GM23248 (cell line): ENCODE measurements at regions not wholly inside any gene's neighbourhood (a gene's known extent, or its start where the extent isn't known, plus 50 kb on each side); places are given as distances from the start of the nearest gene placed in this dataset.

Source experiments
- DNase-seq: peaks from one replicate; pipeline ENCODE4 v3.0.0-alpha.2; 2015
- H2AFZ ChIP-seq: fragments of 200-600 bp; sonication (generic); 2 replicates; pipeline ENCODE4 v1.6.1; 2016; ENCODE audit warnings: antibody characterized with exemption
- H3F3A ChIP-seq: fragments of 200-600 bp; sonication (generic); 2 replicates; pipeline ENCODE4 v1.6.1; 2016; ENCODE audit warnings: mild to moderate bottlenecking, antibody characterized with exemption, mixed run types; ENCODE audit not compliant: insufficient read depth
- H3K27ac ChIP-seq: fragments of 200-600 bp; sonication (generic); 2 replicates; pipeline ENCODE4 v1.5.1; 2016; ENCODE audit warnings: mild to moderate bottlenecking
- H3K27me3 ChIP-seq: fragments of 200-600 bp; sonication (generic); replicated peaks from 2 replicates; pipeline ENCODE4 v1.6.1; 2016; ENCODE audit warnings: mild to moderate bottlenecking; ENCODE audit not compliant: insufficient read depth
- H3K36me3 ChIP-seq: fragments of 200-600 bp; sonication (generic); 2 replicates; pipeline ENCODE4 v1.6.1; 2016; ENCODE audit warnings: low read depth, mild to moderate bottlenecking
- H3K4me1 ChIP-seq: fragments of 200-600 bp; sonication (generic); 2 replicates; pipeline ENCODE4 v1.6.1; 2016; ENCODE audit warnings: mild to moderate bottlenecking; ENCODE audit not compliant: insufficient read depth
- H3K4me2 ChIP-seq: fragments of 200-600 bp; sonication (generic); one replicate; pipeline ENCODE4 v1.6.1; 2016; ENCODE audit warnings: mild to moderate bottlenecking; ENCODE audit not compliant: unreplicated experiment
- H3K4me3 ChIP-seq: fragments of 200-600 bp; sonication (generic); 2 replicates; pipeline ENCODE4 v1.5.1; 2016; ENCODE audit warnings: mild to moderate bottlenecking
- H3K79me2 ChIP-seq: fragments of 200-600 bp; sonication (generic); 2 replicates; pipeline ENCODE4 v1.6.1; 2016; ENCODE audit warnings: mild to moderate bottlenecking; ENCODE audit not compliant: insufficient read depth
- H3K9ac ChIP-seq: fragments of 200-600 bp; sonication (generic); 2 replicates; pipeline ENCODE4 v1.6.1; 2016; ENCODE audit warnings: mild to moderate bottlenecking
- H3K9me2 ChIP-seq: fragments of 200-600 bp; sonication (generic); 2 replicates; pipeline ENCODE4 v1.6.1; 2016; ENCODE audit warnings: mixed run types, mild to moderate bottlenecking, moderate library complexity; ENCODE audit not compliant: insufficient read depth
- H3K9me3 ChIP-seq: fragments of 200-600 bp; sonication (generic); one replicate; pipeline ENCODE4 v1.6.1; 2017; ENCODE audit warnings: low read depth
- H4K20me1 ChIP-seq: fragments of 200-600 bp; sonication (generic); 2 replicates; pipeline ENCODE4 v1.6.0; 2016; ENCODE audit not compliant: insufficient read depth
- EZH2 ChIP-seq: fragments of 200-600 bp; sonication (generic); IDR thresholded peaks from 2 replicates; pipeline ENCODE4 v1.6.1; 2018; ENCODE audit warnings: antibody characterized with exemption, mild to moderate bottlenecking; ENCODE audit not compliant: insufficient read depth, poor library complexity, severe bottlenecking
- EZH2phosphoT487 ChIP-seq: fragments of 200-600 bp; sonication (generic); IDR thresholded peaks from 2 replicates; pipeline ENCODE4 v1.6.1; 2018; ENCODE audit warnings: antibody characterized with exemption, moderate library complexity, mild to moderate bottlenecking, low read depth; ENCODE audit not compliant: insufficient read depth
- WGBS, 2 experiments: methylation state at CpG; one replicate each; pipeline ENCODE4 v1.1.6; 2015 to 2017; ENCODE audit warnings: low lambda C conversion rate in 2 of 2, low coverage in 1 of 2; ENCODE audit errors: missing lambda C conversion rate in 2 of 2; 5-methylcytosine and 5-hydroxymethylcytosine counted together
- in situ Hi-C: fragments of 300-500 bp; cut with MboI; formaldehyde crosslinking; loops from 2 replicates; pipeline ENCODE4 v1.15.0; 2020

- in situ Hi-C loops = no loop called here
- H3K27me3 ChIP-seq = no peaks in the 10 kb centered on the region
- H3K27ac ChIP-seq = no peak overlapping the region
- WGBS, 2 experiments = 88 to 90% methylated on average over 2 of the region's 2 CpGs
- H3K4me3 ChIP-seq = no peak overlapping the region
- H3K9me2 ChIP-seq = no peaks in the 10 kb centered on the region
- no peak overlapping the region for H2AFZ ChIP-seq
- no peaks in the 10 kb centered on the region for H4K20me1 ChIP-seq
- H3F3A ChIP-seq = no peaks in the 10 kb centered on the region
- H3K36me3 ChIP-seq = no peaks in the 10 kb centered on the region
- H3K9me3 ChIP-seq = no peaks in the 10 kb centered on the region
- no peak overlapping the region for H3K4me2 ChIP-seq
- TF ChIP-seq EZH2phosphoT487 (no peak), EZH2 (no peak)
- H3K79me2 ChIP-seq = no peaks in the 10 kb centered on the region
- DNase-seq = no peak
- H3K4me1 ChIP-seq = peaks cover 9% of the 10 kb centered on the region; the same call in 1 of the 2 replicates
- no peak overlapping the region for H3K9ac ChIP-seq
Observed at GRCh38 chr1:218673170-218673569, 328.0 kb downstream of the TGFB2 start.

GRCh38 chr1:218674280-218674773 is 329.2 kb downstream of the TGFB2 start:
- peak; percentile 58 for DNase-seq
- H3K4me2 ChIP-seq = peak overlapping the region; percentile 69
- H3K9me3 ChIP-seq = no peaks in the 10 kb centered on the region
- no peak overlapping the region for H3K9ac ChIP-seq
- no peaks in the 10 kb centered on the region for H3K79me2 ChIP-seq
- in situ Hi-C loops = no loop called here
- WGBS, 2 experiments = 24 to 35% methylated on average over 9 of the region's 9 CpGs
- H4K20me1 ChIP-seq = no peaks in the 10 kb centered on the region
- H3K27ac ChIP-seq = no peak overlapping the region
- H3K27me3 ChIP-seq = no peaks in the 10 kb centered on the region
- H2AFZ ChIP-seq = peak overlapping the region; percentile 62
- no peaks in the 10 kb centered on the region for H3F3A ChIP-seq
- no peaks in the 10 kb centered on the region for H3K9me2 ChIP-seq
- peak overlapping the region; percentile 52 for H3K4me3 ChIP-seq
- no peak for TF ChIP-seq EZH2phosphoT487
- no peak for TF ChIP-seq EZH2
- H3K36me3 ChIP-seq = no peaks in the 10 kb centered on the region
- peaks cover 12% of the 10 kb centered on the region for H3K4me1 ChIP-seq

GRCh38 chr1:218677026-218677425 is 331.9 kb downstream of the TGFB2 start:
- H3K27me3 ChIP-seq = peaks cover 4% of the 10 kb centered on the region
- no peaks in the 10 kb centered on the region for H3F3A ChIP-seq
- H3K9me2 ChIP-seq = no peaks in the 10 kb centered on the region
- no peaks in the 10 kb centered on the region for H3K79me2 ChIP-seq
- no peaks in the 10 kb centered on the region for H3K9me3 ChIP-seq
- H3K4me3 ChIP-seq = no peak overlapping the region
- in situ Hi-C loops = no loop called here
- H3K9ac ChIP-seq = no peak overlapping the region
- no peaks in the 10 kb centered on the region for H3K36me3 ChIP-seq
- peaks cover 15% of the 10 kb centered on the region for H3K4me1 ChIP-seq
- no peaks in the 10 kb centered on the region for H4K20me1 ChIP-seq
- H3K27ac ChIP-seq = no peak overlapping the region
- H3K4me2 ChIP-seq = no peak overlapping the region
- WGBS, 2 experiments = 83 to 84% methylated on average over 7 of the region's 7 CpGs
- no peak for DNase-seq
- H2AFZ ChIP-seq = no peak overlapping the region
- no peak for TF ChIP-seq EZH2phosphoT487
- no peak for TF ChIP-seq EZH2

DNA sequence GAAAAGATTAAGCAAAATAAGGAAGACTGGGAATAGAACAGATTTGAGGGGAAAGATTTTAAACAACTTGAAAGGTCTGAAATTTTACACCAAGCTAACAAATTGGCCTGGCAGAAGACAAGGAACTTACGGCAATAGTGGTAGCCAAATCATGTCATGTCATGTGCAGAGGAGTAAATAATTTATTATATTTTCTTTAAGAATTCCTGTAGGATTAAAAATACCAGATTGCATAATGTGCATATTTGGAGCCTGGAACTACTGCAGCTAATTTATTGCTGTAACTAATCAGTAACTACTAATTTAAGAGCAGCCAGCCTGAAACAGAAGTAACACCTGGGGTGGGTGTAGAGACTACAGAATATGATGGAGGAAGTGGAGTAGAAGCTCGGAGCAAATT is 334.3 kb downstream of the TGFB2 start:
- WGBS, 2 experiments = 55 to 59% methylated on average over 2 of the region's 2 CpGs
- H3K4me2 ChIP-seq = no peak overlapping the region
- in situ Hi-C loops = no loop called here
- H3K27me3 ChIP-seq = peaks cover 20% of the 10 kb centered on the region
- no peaks in the 10 kb centered on the region for H3K79me2 ChIP-seq
- H3K27ac ChIP-seq = no peak overlapping the region
- H4K20me1 ChIP-seq = no peaks in the 10 kb centered on the region
- H2AFZ ChIP-seq = no peak overlapping the region
- H3K9ac ChIP-seq = no peak overlapping the region
- DNase-seq = peak; percentile 18
- H3K4me3 ChIP-seq = no peak overlapping the region
- peaks cover 10% of the 10 kb centered on the region for H3K4me1 ChIP-seq
- H3K9me2 ChIP-seq = no peaks in the 10 kb centered on the region
- H3K9me3 ChIP-seq = no peaks in the 10 kb centered on the region
- no peaks in the 10 kb centered on the region for H3K36me3 ChIP-seq
- no peak for TF ChIP-seq EZH2
- no peak for TF ChIP-seq EZH2phosphoT487
- H3F3A ChIP-seq = no peaks in the 10 kb centered on the region
